ENCODE measurements at regions not wholly inside any gene's neighbourhood (a gene's known extent, or its start where the extent isn't known, plus 50 kb on each side); places are given as distances from the start of the nearest gene placed in this dataset.

DNA sequence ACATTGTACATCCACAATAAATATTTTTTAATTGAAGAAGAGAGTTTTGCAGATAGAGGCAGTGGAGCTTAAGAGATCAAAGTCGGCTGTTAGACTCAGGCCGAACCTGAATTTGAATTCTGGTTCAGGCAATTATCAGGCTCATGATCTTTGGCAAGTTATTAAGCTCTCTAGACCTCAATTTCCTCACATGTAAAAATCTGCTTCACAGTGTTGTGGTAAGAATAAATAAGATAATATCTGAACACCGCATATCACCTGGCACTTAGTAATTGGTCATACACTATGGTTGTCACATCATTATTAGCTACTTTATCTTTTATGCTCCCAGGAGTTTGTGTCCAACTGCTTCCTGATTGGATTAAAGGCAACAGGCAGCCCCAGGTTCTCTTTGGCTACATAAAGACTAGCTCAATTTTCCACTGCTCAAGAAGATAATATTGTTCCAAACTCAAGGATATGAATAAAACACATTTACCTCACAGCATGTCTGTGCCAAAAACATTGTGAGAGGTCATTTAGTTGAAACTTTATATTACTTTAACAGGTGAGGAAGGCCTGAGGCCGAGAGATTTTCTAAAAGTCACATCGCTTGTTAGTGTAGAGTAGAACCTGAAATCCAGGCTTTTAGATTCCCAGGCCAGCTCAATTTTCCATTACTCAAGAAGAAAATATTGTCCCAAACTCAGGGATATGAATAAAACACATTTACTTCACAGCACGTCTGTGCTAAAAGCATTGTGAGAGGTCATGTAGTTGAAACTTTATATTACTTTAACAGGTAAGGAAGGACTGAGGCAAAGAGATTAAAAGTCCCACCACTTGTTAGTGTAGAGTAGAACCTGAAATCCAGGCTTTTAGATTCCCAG, 289.2 kb upstream of the PTGER4 start:
- no peaks in the 10 kb centered on the region for H3K27me3 ChIP-seq (ENCODE audit: control insufficient read depth, insufficient read depth, low read length)
- no peak for FAIRE-seq
- no peak for TF ChIP-seq CTCF (IDR thresholded peaks at IDR 0.05; ENCODE audit: insufficient read depth, low read length, severe bottlenecking)
- no peak for DNase-seq (ENCODE audit: low read depth)
- no peak overlapping the region for H3K4me3 ChIP-seq (ENCODE audit: low read depth, low read length)
- H3K36me3 ChIP-seq (ENCODE audit: control insufficient read depth, insufficient read depth, low read length): no peaks in the 10 kb centered on the region

DNA sequence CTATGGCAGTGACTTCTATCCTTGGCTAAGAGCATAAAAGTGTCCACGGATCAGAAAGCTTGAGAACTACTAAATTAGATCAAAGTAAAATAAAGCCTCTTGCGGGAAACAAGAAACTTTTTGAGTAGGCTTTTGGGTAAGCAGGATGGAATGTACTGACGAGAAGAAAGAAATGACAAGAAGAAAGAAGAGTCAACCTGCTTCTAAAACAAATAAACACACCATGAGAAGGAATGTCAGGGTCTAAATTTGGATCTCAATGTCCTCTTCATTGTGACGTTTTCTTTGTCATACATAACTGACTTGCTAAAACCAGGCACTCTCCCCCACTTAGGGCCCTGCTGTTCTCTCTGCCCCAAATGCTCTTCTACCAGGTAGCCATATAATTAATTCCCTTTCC, 290.1 kb upstream of the PTGER4 start:
- H3K27me3 ChIP-seq (ENCODE audit: control insufficient read depth, insufficient read depth, low read length): no peaks in the 10 kb centered on the region
- DNase-seq (ENCODE audit: low read depth) (no peak), FAIRE-seq (no peak)
- no peaks in the 10 kb centered on the region for H3K36me3 ChIP-seq (ENCODE audit: control insufficient read depth, insufficient read depth, low read length)
- no peak for TF ChIP-seq CTCF (IDR thresholded peaks at IDR 0.05; ENCODE audit: insufficient read depth, low read length, severe bottlenecking)
- H3K4me3 ChIP-seq (ENCODE audit: low read depth, low read length): no peak overlapping the region

DNA sequence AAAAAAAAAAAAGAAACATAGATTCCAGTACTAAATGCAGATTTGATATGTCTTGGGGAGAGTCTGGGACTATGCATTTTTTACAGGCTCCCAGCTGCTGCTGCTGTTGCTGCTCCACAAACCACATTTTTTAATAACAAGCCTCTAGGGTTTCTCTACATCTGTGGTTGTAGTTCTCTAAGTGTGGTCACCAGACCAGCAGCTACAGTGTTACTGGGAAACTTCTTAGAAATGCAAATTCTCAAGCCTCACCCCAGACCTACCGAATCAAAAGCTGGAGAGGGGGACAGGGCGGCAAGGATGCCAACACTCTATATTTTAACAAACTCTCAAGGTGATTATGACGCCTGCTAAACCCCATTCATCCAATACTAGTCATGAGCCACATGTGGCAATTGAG, 293.4 kb upstream of the PTGER4 start:
- no peaks in the 10 kb centered on the region for H3K27me3 ChIP-seq (ENCODE audit: control insufficient read depth, insufficient read depth, low read length)
- FAIRE-seq: no peak
- H3K36me3 ChIP-seq (ENCODE audit: control insufficient read depth, insufficient read depth, low read length): no peaks in the 10 kb centered on the region
- no peak overlapping the region for H3K4me3 ChIP-seq (ENCODE audit: low read depth, low read length)
- no peak for TF ChIP-seq CTCF (IDR thresholded peaks at IDR 0.05; ENCODE audit: insufficient read depth, low read length, severe bottlenecking)
- no peak for DNase-seq (ENCODE audit: low read depth)

DNA sequence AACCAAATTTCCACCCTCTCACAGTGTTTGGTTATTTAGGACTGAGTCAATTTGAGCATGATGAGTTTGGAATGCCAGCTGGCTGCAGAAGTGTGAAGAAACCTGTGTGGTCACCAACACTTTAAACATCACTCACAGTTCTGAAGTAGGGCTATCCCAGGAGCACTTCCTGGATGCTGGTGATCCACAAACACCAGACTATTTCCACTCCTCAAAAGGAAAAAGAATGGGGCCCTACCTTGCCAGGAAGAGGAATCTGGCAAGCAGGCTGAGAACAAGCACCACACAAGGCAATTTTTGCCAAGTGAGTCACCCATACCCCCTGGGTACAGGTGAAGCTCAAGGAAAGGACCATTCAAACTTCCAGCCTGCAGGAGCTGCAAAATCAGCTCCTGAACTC, 294.2 kb upstream of the PTGER4 start:
- TF ChIP-seq CTCF (IDR thresholded peaks at IDR 0.05; ENCODE audit: insufficient read depth, low read length, severe bottlenecking): no peak
- Histone ChIP-seq H3K4me3 (ENCODE audit: low read depth, low read length) (no peak overlapping the region), H3K27me3 (ENCODE audit: control insufficient read depth, insufficient read depth, low read length) (no peaks in the 10 kb centered on the region), H3K36me3 (ENCODE audit: control insufficient read depth, insufficient read depth, low read length) (no peaks in the 10 kb centered on the region)
- FAIRE-seq (peak; percentile 13), DNase-seq (ENCODE audit: low read depth) (peak; percentile 97)

- Histone ChIP-seq H3K27me3 (ENCODE audit: control insufficient read depth, insufficient read depth, low read length) (no peaks in the 10 kb centered on the region), H3K4me3 (ENCODE audit: low read depth, low read length) (no peak overlapping the region), H3K36me3 (ENCODE audit: control insufficient read depth, insufficient read depth, low read length) (no peaks in the 10 kb centered on the region)
- FAIRE-seq (no peak), DNase-seq (ENCODE audit: low read depth) (no peak)
- no peak for TF ChIP-seq CTCF (IDR thresholded peaks at IDR 0.05; ENCODE audit: insufficient read depth, low read length, severe bottlenecking)
These were observed 294.8 kb upstream of the PTGER4 start for GRCh38 chr5:40384782-40385390.

Measured in bronchial epithelial cell (primary cell).